ENCODE measurements at regions not wholly inside any gene's neighbourhood (a gene's known extent, or its start where the extent isn't known, plus 50 kb on each side); places are given as distances from the start of the nearest gene placed in this dataset.

GRCh38 chr2:203814661-203815540 is 52.7 kb upstream of the CTLA4 start (continued):
- TF ChIP-seq YEATS4 (CRISPR knock-in tag; IDR thresholded peaks at IDR 0.05; ENCODE audit: borderline replicate concordance) (no peak), GABPB1 (CRISPR knock-in tag; IDR thresholded peaks at IDR 0.05) (no peak), ZKSCAN1 (IDR thresholded peaks at IDR 0.05; ENCODE audit: low read length) (no peak), ZNF766 (CRISPR knock-in tag; IDR thresholded peaks at IDR 0.05; ENCODE audit: borderline replicate concordance) (no peak), DMTF1 (CRISPR knock-in tag; IDR thresholded peaks at IDR 0.05) (0 out of 2 replicates have a peak, but pooled peaks have one; percentile 44), ZFP91 (CRISPR knock-in tag; IDR thresholded peaks at IDR 0.05; ENCODE audit: borderline replicate concordance) (no peak), HNF4G (IDR thresholded peaks at IDR 0.05; ENCODE audit: borderline replicate concordance, low read depth, low read length) (peak; percentile 42; the same call in 1 of the 2 replicates), HNF4G (CRISPR knock-in tag; IDR thresholded peaks at IDR 0.05; ENCODE audit: borderline replicate concordance, low read depth) (no peak), ZNF282 (IDR thresholded peaks at IDR 0.05; ENCODE audit: partially characterized antibody) (no peak), ZNF709 (CRISPR knock-in tag; IDR thresholded peaks at IDR 0.05) (no peak), ZNF678 (CRISPR knock-in tag; IDR thresholded peaks at IDR 0.05) (no peak), ZNF160 (CRISPR knock-in tag; IDR thresholded peaks at IDR 0.05) (no peak), MATR3 (CRISPR knock-in tag; IDR thresholded peaks at IDR 0.05) (no peak), ZIK1 (CRISPR knock-in tag; IDR thresholded peaks at IDR 0.05; ENCODE audit: borderline replicate concordance, low read depth) (no peak), MED13 (CRISPR knock-in tag; IDR thresholded peaks at IDR 0.05) (no peak), MXD1 (CRISPR knock-in tag; IDR thresholded peaks at IDR 0.05) (no peak), ZNF792 (CRISPR knock-in tag; IDR thresholded peaks at IDR 0.05) (no peak; the same call in 1 of the 2 replicates), PRMT3 (CRISPR knock-in tag; IDR thresholded peaks at IDR 0.05; ENCODE audit: borderline replicate concordance, low read depth) (no peak), SYNCRIP (IDR thresholded peaks at IDR 0.05; ENCODE audit: insufficient read depth, low read depth, low read length) (no peak)
- TF ChIP-seq, protein P1, sequence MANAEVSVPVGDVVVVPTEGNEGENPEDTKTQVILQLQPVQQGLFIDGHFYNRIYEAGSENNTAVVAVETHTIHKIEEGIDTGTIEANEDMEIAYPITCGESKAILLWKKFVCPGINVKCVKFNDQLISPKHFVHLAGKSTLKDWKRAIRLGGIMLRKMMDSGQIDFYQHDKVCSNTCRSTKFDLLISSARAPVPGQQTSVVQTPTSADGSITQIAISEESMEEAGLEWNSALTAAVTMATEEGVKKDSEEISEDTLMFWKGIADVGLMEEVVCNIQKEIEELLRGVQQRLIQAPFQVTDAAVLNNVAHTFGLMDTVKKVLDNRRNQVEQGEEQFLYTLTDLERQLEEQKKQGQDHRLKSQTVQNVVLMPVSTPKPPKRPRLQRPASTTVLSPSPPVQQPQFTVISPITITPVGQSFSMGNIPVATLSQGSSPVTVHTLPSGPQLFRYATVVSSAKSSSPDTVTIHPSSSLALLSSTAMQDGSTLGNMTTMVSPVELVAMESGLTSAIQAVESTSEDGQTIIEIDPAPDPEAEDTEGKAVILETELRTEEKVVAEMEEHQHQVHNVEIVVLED (CRISPR knock-in tag; IDR thresholded peaks at IDR 0.05; ENCODE audit: borderline replicate concordance) = no peak
- TF ChIP-seq, protein P2, sequence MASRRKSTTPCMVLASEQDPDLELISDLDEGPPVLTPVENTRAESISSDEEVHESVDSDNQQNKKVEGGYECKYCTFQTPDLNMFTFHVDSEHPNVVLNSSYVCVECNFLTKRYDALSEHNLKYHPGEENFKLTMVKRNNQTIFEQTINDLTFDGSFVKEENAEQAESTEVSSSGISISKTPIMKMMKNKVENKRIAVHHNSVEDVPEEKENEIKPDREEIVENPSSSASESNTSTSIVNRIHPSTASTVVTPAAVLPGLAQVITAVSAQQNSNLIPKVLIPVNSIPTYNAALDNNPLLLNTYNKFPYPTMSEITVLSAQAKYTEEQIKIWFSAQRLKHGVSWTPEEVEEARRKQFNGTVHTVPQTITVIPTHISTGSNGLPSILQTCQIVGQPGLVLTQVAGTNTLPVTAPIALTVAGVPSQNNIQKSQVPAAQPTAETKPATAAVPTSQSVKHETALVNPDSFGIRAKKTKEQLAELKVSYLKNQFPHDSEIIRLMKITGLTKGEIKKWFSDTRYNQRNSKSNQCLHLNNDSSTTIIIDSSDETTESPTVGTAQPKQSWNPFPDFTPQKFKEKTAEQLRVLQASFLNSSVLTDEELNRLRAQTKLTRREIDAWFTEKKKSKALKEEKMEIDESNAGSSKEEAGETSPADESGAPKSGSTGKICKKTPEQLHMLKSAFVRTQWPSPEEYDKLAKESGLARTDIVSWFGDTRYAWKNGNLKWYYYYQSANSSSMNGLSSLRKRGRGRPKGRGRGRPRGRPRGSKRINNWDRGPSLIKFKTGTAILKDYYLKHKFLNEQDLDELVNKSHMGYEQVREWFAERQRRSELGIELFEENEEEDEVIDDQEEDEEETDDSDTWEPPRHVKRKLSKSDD (CRISPR knock-in tag; IDR thresholded peaks at IDR 0.05; ENCODE audit: low read depth) = no peak

Measured in HepG2 (cell line).